Spleen (tissue), 7 donors: ENCODE measurements at regions not wholly inside any gene's neighbourhood (a gene's known extent, or its start where the extent isn't known, plus 50 kb on each side); places are given as distances from the start of the nearest gene placed in this dataset.

Source experiments
- POLR2A ChIP-seq, 3 donors: fragments of 450-650 bp; IDR thresholded peaks; one replicate each; pipeline ENCODE4 v1.5.1; 2017; ENCODE audit warnings: antibody characterized with exemption in 3 of 3, mild to moderate bottlenecking in 1 of 3
- TF ChIP-seq, protein P1 (sequence below), 11 experiments: fragments of 200-600 bp in 7 of 11; fragments of 450-650 bp in 4 of 11; sonication (generic) in 4 of 11; IDR thresholded peaks in 8 of 11; conservative IDR thresholded peaks in 3 of 11; 1 replicate in 7 of 11; 2 replicates in 4 of 11; pipeline versions ENCODE4 v1.4.0 to v1.8.0; 2016 to 2021; ENCODE audit warnings: antibody characterized with exemption in 11 of 11, inconsistent platforms in 4 of 11, mild to moderate bottlenecking in 1 of 11
- donor health status: DM: no; HTN: no; CAD: no; lungs with moderate emphysema.
- donor health status: DM: no; HTN: no; CAD: no.
- donor health status: DM: no; HTN: no; CAD: no.

DNA sequence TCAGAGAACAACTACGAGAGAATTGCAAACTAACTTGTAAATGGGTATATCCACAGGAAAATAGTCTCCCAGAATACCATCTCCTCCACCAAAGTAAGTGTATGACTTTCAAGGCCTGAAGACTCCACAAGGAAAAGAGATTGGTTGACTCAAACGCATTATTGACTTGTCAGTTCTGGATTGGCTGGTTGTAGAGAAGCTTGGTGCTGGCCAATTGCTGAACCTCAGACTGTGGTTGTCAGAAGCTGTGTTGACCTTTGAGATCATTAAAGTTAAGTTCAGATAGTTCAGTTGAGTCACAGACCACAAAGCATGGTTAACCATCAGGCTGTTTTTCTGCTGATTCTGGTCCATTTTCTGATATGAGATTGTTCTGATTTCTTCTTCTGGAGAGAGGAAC, 388.3 kb downstream of the BMP2 start:
- TF ChIP-seq, protein P1, sequence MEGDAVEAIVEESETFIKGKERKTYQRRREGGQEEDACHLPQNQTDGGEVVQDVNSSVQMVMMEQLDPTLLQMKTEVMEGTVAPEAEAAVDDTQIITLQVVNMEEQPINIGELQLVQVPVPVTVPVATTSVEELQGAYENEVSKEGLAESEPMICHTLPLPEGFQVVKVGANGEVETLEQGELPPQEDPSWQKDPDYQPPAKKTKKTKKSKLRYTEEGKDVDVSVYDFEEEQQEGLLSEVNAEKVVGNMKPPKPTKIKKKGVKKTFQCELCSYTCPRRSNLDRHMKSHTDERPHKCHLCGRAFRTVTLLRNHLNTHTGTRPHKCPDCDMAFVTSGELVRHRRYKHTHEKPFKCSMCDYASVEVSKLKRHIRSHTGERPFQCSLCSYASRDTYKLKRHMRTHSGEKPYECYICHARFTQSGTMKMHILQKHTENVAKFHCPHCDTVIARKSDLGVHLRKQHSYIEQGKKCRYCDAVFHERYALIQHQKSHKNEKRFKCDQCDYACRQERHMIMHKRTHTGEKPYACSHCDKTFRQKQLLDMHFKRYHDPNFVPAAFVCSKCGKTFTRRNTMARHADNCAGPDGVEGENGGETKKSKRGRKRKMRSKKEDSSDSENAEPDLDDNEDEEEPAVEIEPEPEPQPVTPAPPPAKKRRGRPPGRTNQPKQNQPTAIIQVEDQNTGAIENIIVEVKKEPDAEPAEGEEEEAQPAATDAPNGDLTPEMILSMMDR (IDR thresholded peaks at IDR 0.05 in 8 of 11, conservative IDR thresholded peaks at IDR 0.05 in 3 of 11), result no peak
- TF ChIP-seq POLR2A (IDR thresholded peaks at IDR 0.05), result no peak
